ENCODE measurements at regions not wholly inside any gene's neighbourhood (a gene's known extent, or its start where the extent isn't known, plus 50 kb on each side); places are given as distances from the start of the nearest gene placed in this dataset.

- TF ChIP-seq ZNF709 (CRISPR knock-in tag; IDR thresholded peaks at IDR 0.05) (peak; percentile 35; the same call in 1 of the 2 replicates), NFIC (IDR thresholded peaks at IDR 0.05; ENCODE audit: low read length) (peak; percentile 88), MEIS2 (CRISPR knock-in tag; IDR thresholded peaks at IDR 0.05) (no peak), SALL1 (CRISPR knock-in tag; IDR thresholded peaks at IDR 0.05) (peak; percentile 93), KMT2B (CRISPR knock-in tag; IDR thresholded peaks at IDR 0.05) (no peak; the same call in 1 of the 2 replicates), MATR3 (CRISPR knock-in tag; IDR thresholded peaks at IDR 0.05) (no peak), CERS6 (CRISPR knock-in tag; IDR thresholded peaks at IDR 0.05) (no peak), ZNF572 (CRISPR knock-in tag; IDR thresholded peaks at IDR 0.05) (no peak), AKAP8 (CRISPR knock-in tag; IDR thresholded peaks at IDR 0.05) (peak; percentile 77; the same call in 1 of the 2 replicates), MTA1 (CRISPR knock-in tag; IDR thresholded peaks at IDR 0.05; ENCODE audit: borderline replicate concordance) (peak; percentile 80), FOXP1 (IDR thresholded peaks at IDR 0.05) (no peak; the same call in 1 of the 2 replicates), FOXP1 (CRISPR knock-in tag; IDR thresholded peaks at IDR 0.05) (peak; percentile 93; the same call in 1 of the 2 replicates), ZNF850 (CRISPR knock-in tag; conservative IDR thresholded peaks at IDR 0.05) (no peak), KLF15 (CRISPR knock-in tag; IDR thresholded peaks at IDR 0.05; ENCODE audit: borderline replicate concordance) (no peak), HHEX (CRISPR knock-in tag; IDR thresholded peaks at IDR 0.05) (peak; percentile 96), SPEN (CRISPR knock-in tag; IDR thresholded peaks at IDR 0.05; ENCODE audit: low read depth) (peak; percentile 15; the same call in 1 of the 2 replicates), SAFB2 (CRISPR knock-in tag; IDR thresholded peaks at IDR 0.05; ENCODE audit: borderline replicate concordance, low read depth) (peak; percentile 88; the same call in 1 of the 2 replicates), ZFP91 (CRISPR knock-in tag; IDR thresholded peaks at IDR 0.05; ENCODE audit: borderline replicate concordance) (peak; percentile 70; the same call in 1 of the 2 replicates), MAFF (IDR thresholded peaks at IDR 0.05; ENCODE audit: low read depth, low read length) (no peak), HOXA3 (CRISPR knock-in tag; IDR thresholded peaks at IDR 0.05) (peak; percentile 83), PLRG1 (conservative IDR thresholded peaks at IDR 0.05) (no peak)
- TF ChIP-seq, protein P1, sequence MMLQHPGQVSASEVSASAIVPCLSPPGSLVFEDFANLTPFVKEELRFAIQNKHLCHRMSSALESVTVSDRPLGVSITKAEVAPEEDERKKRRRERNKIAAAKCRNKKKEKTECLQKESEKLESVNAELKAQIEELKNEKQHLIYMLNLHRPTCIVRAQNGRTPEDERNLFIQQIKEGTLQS (CRISPR knock-in tag; IDR thresholded peaks at IDR 0.05), result peak; percentile 72
- TF ChIP-seq, protein P2, sequence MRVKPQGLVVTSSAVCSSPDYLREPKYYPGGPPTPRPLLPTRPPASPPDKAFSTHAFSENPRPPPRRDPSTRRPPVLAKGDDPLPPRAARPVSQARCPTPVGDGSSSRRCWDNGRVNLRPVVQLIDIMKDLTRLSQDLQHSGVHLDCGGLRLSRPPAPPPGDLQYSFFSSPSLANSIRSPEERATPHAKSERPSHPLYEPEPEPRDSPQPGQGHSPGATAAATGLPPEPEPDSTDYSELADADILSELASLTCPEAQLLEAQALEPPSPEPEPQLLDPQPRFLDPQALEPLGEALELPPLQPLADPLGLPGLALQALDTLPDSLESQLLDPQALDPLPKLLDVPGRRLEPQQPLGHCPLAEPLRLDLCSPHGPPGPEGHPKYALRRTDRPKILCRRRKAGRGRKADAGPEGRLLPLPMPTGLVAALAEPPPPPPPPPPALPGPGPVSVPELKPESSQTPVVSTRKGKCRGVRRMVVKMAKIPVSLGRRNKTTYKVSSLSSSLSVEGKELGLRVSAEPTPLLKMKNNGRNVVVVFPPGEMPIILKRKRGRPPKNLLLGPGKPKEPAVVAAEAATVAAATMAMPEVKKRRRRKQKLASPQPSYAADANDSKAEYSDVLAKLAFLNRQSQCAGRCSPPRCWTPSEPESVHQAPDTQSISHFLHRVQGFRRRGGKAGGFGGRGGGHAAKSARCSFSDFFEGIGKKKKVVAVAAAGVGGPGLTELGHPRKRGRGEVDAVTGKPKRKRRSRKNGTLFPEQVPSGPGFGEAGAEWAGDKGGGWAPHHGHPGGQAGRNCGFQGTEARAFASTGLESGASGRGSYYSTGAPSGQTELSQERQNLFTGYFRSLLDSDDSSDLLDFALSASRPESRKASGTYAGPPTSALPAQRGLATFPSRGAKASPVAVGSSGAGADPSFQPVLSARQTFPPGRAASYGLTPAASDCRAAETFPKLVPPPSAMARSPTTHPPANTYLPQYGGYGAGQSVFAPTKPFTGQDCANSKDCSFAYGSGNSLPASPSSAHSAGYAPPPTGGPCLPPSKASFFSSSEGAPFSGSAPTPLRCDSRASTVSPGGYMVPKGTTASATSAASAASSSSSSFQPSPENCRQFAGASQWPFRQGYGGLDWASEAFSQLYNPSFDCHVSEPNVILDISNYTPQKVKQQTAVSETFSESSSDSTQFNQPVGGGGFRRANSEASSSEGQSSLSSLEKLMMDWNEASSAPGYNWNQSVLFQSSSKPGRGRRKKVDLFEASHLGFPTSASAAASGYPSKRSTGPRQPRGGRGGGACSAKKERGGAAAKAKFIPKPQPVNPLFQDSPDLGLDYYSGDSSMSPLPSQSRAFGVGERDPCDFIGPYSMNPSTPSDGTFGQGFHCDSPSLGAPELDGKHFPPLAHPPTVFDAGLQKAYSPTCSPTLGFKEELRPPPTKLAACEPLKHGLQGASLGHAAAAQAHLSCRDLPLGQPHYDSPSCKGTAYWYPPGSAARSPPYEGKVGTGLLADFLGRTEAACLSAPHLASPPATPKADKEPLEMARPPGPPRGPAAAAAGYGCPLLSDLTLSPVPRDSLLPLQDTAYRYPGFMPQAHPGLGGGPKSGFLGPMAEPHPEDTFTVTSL (CRISPR knock-in tag; IDR thresholded peaks at IDR 0.05; ENCODE audit: borderline replicate concordance), result no peak; the same call in 1 of the 2 replicates
These were observed 171.2 kb upstream of the GLI2 start (continued) for GRCh38 chr2:120564213-120565094.
